Common myeloid progenitor, CD34-positive (primary cell): ENCODE measurements at regions not wholly inside any gene's neighbourhood (a gene's known extent, or its start where the extent isn't known, plus 50 kb on each side); places are given as distances from the start of the nearest gene placed in this dataset.

ENCODE experiments used
- CTCF ChIA-PET: fragments of 350-600 bp; sonication (Branson Sonifier 250); formaldehyde crosslinking; loops from one replicate; lab custom pipeline; 2021; ENCODE audit warnings: antibody characterized with exemption; lab: Charles Lee
- POLR2A ChIA-PET: fragments of 350-600 bp; sonication (Branson Sonifier 250); formaldehyde crosslinking; loops from one replicate; lab custom pipeline; 2021; ENCODE audit warnings: antibody characterized with exemption; lab: Charles Lee
- DNase-seq, 3 donors: peaks; one replicate each; pipeline versions ENCODE4 v3.0.0 to v3.0.0-alpha.2; 2013
- H3K27ac ChIP-seq, 2 experiments: 1 replicate in 1 of 2; 2 replicates in 1 of 2; pipeline ENCODE4 v1.7.0; 2013; ENCODE audit warnings: inconsistent platforms in 2 of 2, low read length in 2 of 2, mild to moderate bottlenecking in 2 of 2, low read depth in 1 of 2, moderate library complexity in 1 of 2; ENCODE audit not compliant: severe bottlenecking in 2 of 2, insufficient read depth in 1 of 2, poor library complexity in 1 of 2
- H3K27me3 ChIP-seq, 5 experiments: replicated peaks in 2 of 5; 1 replicate in 3 of 5; 2 replicates in 2 of 5; pipeline versions ENCODE4 v1.6.1 to v1.7.0; 2013; ENCODE audit warnings: low read length in 4 of 5, mild to moderate bottlenecking in 2 of 5, moderate library complexity in 2 of 5, inconsistent platforms in 1 of 5; ENCODE audit not compliant: insufficient read depth in 5 of 5, control insufficient read depth in 4 of 5
- H3K36me3 ChIP-seq, 4 experiments: 1 replicate in 2 of 4; 2 replicates in 2 of 4; pipeline versions ENCODE4 v1.6.1 to v1.7.0; 2013; ENCODE audit warnings: low read length in 3 of 4, control low read depth in 1 of 4, mild to moderate bottlenecking in 1 of 4; ENCODE audit not compliant: control insufficient read depth in 4 of 4, insufficient read depth in 4 of 4
- H3K4me1 ChIP-seq, 4 experiments: 1 replicate in 3 of 4; 2 replicates in 1 of 4; pipeline versions ENCODE4 v1.6.1 to v1.7.1; 2013; ENCODE audit warnings: low read length in 3 of 4, mild to moderate bottlenecking in 3 of 4, control low read depth in 1 of 4, inconsistent platforms in 1 of 4, moderate library complexity in 1 of 4; ENCODE audit not compliant: control insufficient read depth in 4 of 4, insufficient read depth in 4 of 4; ENCODE audit errors: control extremely low read depth in 1 of 4
- H3K4me3 ChIP-seq, 7 experiments: 1 replicate in 4 of 7; 2 replicates in 3 of 7; pipeline versions ENCODE4 v1.5.1 to v1.7.0; 2013; ENCODE audit warnings: mild to moderate bottlenecking in 7 of 7, low read length in 6 of 7, moderate library complexity in 6 of 7, inconsistent platforms in 2 of 7, low read depth in 2 of 7, control low read depth in 1 of 7; ENCODE audit not compliant: insufficient read depth in 4 of 7, control insufficient read depth in 1 of 7; ENCODE audit errors: extremely low read depth in 1 of 7
- H3K9me3 ChIP-seq, 5 experiments: 1 replicate in 4 of 5; 2 replicates in 1 of 5; pipeline versions ENCODE4 v1.6.1 to v1.7.1; 2013; ENCODE audit warnings: low read length in 4 of 5, mild to moderate bottlenecking in 2 of 5, inconsistent platforms in 1 of 5, low read depth in 1 of 5, moderate library complexity in 1 of 5; ENCODE audit not compliant: control insufficient read depth in 4 of 5, insufficient read depth in 2 of 5; ENCODE audit errors: control extremely low read depth in 1 of 5
- WGBS: methylation state at CpG from one replicate; pipeline ENCODE4 v1.1.5; 2013; ENCODE audit not compliant: insufficient coverage; 5-methylcytosine and 5-hydroxymethylcytosine counted together

- Histone ChIP-seq H3K4me3 (no peak overlapping the region), H3K27me3 (no peaks in the 10 kb centered on the region), H3K9me3 (peaks cover 0 to 2% (median 0%) of the 10 kb centered on the region in 5 experiments), H3K27ac (no peak overlapping the region), H3K36me3 (no peaks in the 10 kb centered on the region), H3K4me1 (peaks cover 0 to 13% (median 7%) of the 10 kb centered on the region in 4 experiments)
- ChIA-PET CTCF (interaction anchor here (1.0 kb wide), 1 partner anchor 14 kb away, joined by 3 read pairs; no protein-coding TSS in a partner anchor), POLR2A (no interaction called here)
- DNase-seq, result no peak
- WGBS, result 100% methylated on average over 2 of the region's 8 CpGs
These were observed 139.6 kb downstream of the S1PR1 start for GRCh38 chr1:101376121-101377083.

DNA sequence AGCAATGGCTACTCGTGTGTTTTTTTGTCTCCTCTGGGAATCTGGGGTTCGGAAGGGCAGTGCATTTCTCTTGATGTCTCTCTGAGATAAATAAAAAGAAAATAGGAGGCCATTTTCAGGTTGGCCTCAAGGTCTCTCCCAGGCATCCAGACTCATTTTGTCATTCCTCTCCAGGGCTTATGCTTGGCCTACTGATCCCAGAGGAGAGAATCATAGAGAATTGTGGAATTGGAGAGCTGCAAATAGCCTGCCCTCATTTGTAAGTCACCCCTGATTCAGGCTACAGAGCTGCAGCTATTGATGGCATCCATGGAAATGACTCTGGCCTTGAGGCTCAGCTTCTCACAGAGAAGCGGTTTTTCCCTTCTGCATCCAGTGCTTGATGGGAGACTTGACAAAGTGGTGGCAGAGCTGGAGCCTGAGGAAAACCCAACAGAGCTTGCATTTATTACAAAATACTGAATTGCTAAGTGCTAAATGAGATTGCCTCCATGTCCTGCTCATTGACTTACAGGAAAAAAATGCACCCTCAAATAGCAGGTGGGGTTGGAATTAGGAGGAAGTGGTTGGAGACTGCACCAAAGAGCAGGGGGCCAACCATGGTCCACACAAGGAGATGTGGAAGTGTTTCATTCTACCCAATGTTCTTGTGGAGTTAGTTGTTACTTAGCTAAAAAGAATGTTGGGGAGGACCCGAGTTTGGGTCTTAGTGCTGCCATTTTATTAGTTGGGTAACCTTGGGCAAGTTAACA is 140.4 kb downstream of the S1PR1 start:
- 100% methylated on average over 3 of the region's 4 CpGs for WGBS
- Histone ChIP-seq H3K27me3 (no peaks in the 10 kb centered on the region), H3K9me3 (peaks cover 0 to 2% (median 0%) of the 10 kb centered on the region in 5 experiments), H3K4me3 (no peak overlapping the region), H3K4me1 (peaks cover 0 to 13% (median 7%) of the 10 kb centered on the region in 4 experiments), H3K36me3 (no peaks in the 10 kb centered on the region), H3K27ac (no peak overlapping the region)
- DNase-seq, result peak in 2 of 3 donors; percentile 17 to 26
- CTCF ChIA-PET, result interaction anchor here (1.0 kb wide), 1 partner anchor 13 kb away, joined by 3 read pairs; no protein-coding TSS in a partner anchor
- POLR2A ChIA-PET, result no interaction called here

DNA sequence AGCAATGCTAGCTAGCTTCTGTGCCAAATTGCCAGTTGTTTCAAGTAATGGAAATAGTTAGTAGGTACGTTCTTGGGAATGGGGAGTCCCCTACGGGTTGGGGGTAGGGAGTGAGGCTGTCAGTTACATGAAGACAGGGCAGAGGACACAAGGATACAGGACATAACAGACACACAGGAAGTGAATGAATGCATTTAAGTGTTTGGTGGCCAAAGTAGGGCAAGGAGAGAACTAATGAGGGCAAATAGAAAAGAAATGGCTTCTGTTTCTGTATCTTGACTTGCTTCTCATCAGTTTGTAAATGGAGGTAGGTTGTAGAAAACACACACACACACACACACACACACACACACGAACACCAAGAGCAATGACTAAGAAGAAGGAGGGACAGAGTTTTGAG is 142.2 kb downstream of the S1PR1 start:
- H3K27ac ChIP-seq, result no peak overlapping the region
- H3K27me3 ChIP-seq, result no peaks in the 10 kb centered on the region
- H3K4me3 ChIP-seq, result no peak overlapping the region
- ChIA-PET POLR2A (no interaction called here), CTCF (no interaction called here)
- H3K36me3 ChIP-seq, result no peaks in the 10 kb centered on the region
- H3K9me3 ChIP-seq, result no peaks in the 10 kb centered on the region
- WGBS, result no CpG with 5 or more reads among the region's 3 CpGs
- DNase-seq, result no peak
- H3K4me1 ChIP-seq, result peaks cover 0 to 13% (median 7%) of the 10 kb centered on the region in 4 experiments

DNA sequence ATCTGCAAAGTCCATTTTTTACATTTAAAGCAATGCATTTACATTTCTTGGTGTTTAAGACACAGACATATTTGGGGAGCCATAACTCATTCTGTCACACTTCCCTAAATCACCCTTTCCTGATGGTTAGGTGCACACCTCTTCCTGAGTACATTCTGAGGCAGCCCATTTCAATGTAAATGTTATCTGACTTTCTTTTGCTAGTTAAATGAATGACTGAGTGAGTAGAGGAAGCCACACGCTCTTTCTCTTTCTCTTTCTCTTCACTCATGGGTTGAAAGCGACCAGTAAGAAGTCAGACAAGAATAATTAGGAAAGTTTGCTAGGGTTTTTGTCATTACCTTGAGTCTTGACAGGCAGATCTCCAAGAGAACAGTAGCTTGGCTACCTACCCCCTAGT is 143.1 kb downstream of the S1PR1 start:
- POLR2A ChIA-PET, result no interaction called here
- Histone ChIP-seq H3K9me3 (no peaks in the 10 kb centered on the region), H3K4me1 (peaks cover 0 to 13% (median 7%) of the 10 kb centered on the region in 4 experiments), H3K27me3 (no peaks in the 10 kb centered on the region), H3K36me3 (no peaks in the 10 kb centered on the region), H3K27ac (no peak overlapping the region), H3K4me3 (peak overlapping the region in 3 of 7 experiments; percentile 27 to 61 (median 38))
- WGBS, result no CpG with 5 or more reads among the region's 2 CpGs
- CTCF ChIA-PET, result no interaction called here
- peak; percentile 13 to 75 (median 67) for DNase-seq

DNA sequence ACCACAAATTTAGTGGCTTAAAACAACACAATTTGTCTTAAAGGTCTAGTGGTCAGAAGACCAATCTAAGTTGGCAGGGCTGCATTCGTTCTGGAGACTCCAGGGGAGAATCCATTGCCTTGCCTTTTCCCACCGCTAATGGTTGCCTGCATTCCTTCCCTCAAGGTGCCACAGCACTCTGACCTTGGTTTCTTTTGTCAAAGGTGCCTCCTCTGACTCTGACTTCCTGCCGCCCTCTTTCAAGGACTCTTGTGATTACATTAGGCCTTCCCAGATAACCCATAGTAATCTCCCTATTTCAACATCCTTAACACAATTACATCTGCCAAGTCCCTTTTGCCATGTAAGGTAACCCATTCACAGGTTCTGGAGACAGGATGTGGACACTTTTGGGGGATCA is 145.3 kb downstream of the S1PR1 start:
- ChIA-PET POLR2A (no interaction called here), CTCF (no interaction called here)
- H3K36me3 ChIP-seq, result no peaks in the 10 kb centered on the region
- 100% methylated on average over 3 of the region's 3 CpGs for WGBS
- no peak for DNase-seq
- H3K27me3 ChIP-seq, result no peaks in the 10 kb centered on the region
- H3K4me1 ChIP-seq, result peaks cover 0 to 13% (median 7%) of the 10 kb centered on the region in 4 experiments
- H3K4me3 ChIP-seq, result no peak overlapping the region
- H3K9me3 ChIP-seq, result peaks cover 0 to under 1% (median 0%) of the 10 kb centered on the region in 5 experiments
- no peak overlapping the region for H3K27ac ChIP-seq

DNA sequence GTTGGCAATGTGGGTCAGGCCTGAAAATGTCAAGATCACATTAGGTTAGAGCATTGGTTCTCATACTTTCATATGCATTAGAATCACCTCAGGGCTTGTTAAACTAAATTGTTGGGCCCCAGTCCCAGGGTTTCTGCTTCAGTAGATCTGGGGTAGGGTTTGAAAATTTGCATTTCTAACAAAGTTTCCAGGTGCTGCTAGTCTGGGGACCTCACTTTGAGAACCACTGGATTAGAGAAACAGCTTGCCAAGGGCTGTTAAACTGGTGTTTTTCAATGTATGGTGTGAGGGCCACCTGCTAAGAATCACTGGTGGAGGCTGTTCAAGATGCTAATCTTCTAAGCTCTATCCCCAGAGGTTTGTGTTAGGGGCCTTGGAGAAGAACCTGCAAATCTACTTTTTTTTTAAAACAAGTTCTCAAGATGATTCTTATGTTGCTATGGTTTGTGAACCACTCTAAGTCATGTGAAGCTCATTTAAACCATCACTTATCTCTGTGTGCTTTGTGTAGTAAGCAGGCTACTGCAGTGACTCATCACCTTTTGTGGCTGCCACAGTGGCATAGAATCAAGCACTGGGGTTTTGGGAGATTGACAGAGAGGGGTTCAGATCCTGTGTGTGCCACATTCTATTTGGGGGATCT is 152.2 kb downstream of the S1PR1 start:
- DNase-seq, result peak; percentile 29 to 82 (median 74)
- POLR2A ChIA-PET, result no interaction called here

More for the DNA sequence above, 152.2 kb downstream of the S1PR1 start:
- H3K9me3 ChIP-seq, result peaks cover 0 to 3% (median 0%) of the 10 kb centered on the region in 5 experiments
- peaks cover 0 to 2% (median under 1%) of the 10 kb centered on the region in 4 experiments for H3K4me1 ChIP-seq
- H3K27ac ChIP-seq, result no peak overlapping the region
- H3K27me3 ChIP-seq, result no peaks in the 10 kb centered on the region
- H3K4me3 ChIP-seq, result no peak overlapping the region
- CTCF ChIA-PET, result no interaction called here
- no peaks in the 10 kb centered on the region for H3K36me3 ChIP-seq
